ENCODE measurements at regions not wholly inside any gene's neighbourhood (a gene's known extent, or its start where the extent isn't known, plus 50 kb on each side); places are given as distances from the start of the nearest gene placed in this dataset.

DNA sequence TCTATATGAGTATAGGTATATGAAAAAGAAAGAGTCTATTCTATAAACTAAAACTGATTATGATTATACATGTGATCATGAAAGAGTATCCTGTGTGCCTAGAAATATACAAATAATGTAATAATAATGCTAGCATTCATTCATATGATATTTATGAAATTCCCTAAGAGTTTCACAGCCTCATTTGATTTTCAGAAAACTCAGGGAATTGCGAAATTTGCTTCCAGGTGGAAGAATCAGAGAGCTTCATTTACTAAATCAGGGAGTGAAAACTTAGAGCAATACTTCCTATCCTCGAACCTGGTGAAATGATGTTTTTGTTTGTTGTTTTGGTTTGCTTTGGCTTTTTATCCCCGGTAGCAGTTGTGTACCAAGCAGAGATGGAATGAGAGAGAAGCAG lies 1105.7 kb upstream of the SLIT2 start:
- TF ChIP-seq, protein P1, sequence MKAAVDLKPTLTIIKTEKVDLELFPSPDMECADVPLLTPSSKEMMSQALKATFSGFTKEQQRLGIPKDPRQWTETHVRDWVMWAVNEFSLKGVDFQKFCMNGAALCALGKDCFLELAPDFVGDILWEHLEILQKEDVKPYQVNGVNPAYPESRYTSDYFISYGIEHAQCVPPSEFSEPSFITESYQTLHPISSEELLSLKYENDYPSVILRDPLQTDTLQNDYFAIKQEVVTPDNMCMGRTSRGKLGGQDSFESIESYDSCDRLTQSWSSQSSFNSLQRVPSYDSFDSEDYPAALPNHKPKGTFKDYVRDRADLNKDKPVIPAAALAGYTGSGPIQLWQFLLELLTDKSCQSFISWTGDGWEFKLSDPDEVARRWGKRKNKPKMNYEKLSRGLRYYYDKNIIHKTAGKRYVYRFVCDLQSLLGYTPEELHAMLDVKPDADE (CRISPR knock-in tag; IDR thresholded peaks at IDR 0.05) = no peak
- no peak for TF ChIP-seq ZNF768 (CRISPR knock-in tag; IDR thresholded peaks at IDR 0.05)
- TF ChIP-seq FOSL1 (CRISPR knock-in tag; IDR thresholded peaks at IDR 0.05; ENCODE audit: borderline replicate concordance) = no peak

All from HepG2 (cell line).